Retina (tissue), 1 donor: ENCODE measurements at regions not wholly inside any gene's neighbourhood (a gene's known extent, or its start where the extent isn't known, plus 50 kb on each side); places are given as distances from the start of the nearest gene placed in this dataset.

Experiments
- DNase-seq: peaks from one replicate; pipeline ENCODE4 v3.0.0-alpha.2; 2016

GRCh38 chr18:76679945-76680344, 142.4 kb upstream of the ZNF236 start:
- no peak for DNase-seq

- DNase-seq, result peak; percentile 44
These were observed 143.1 kb upstream of the ZNF236 start for GRCh38 chr18:76679259-76679658.

- no peak for DNase-seq
These were observed 144.1 kb upstream of the ZNF236 start for GRCh38 chr18:76678248-76678647.

GRCh38 chr18:76674596-76674995, 147.8 kb upstream of the ZNF236 start:
- DNase-seq, result no peak

GRCh38 chr18:76673281-76674185, 148.8 kb upstream of the ZNF236 start:
- no peak for DNase-seq

GRCh38 chr18:76672627-76673026, 149.7 kb upstream of the ZNF236 start:
- DNase-seq, result no peak

GRCh38 chr18:76670564-76671288, 151.6 kb upstream of the ZNF236 start:
- DNase-seq, result no peak

GRCh38 chr18:76668546-76668945, 153.8 kb upstream of the ZNF236 start:
- DNase-seq, result no peak

- DNase-seq, result no peak
These were observed 154.2 kb upstream of the ZNF236 start for GRCh38 chr18:76668119-76668518.

- DNase-seq, result no peak
These were observed 154.8 kb upstream of the ZNF236 start for GRCh38 chr18:76667603-76668002.

- no peak for DNase-seq
These were observed 159.7 kb upstream of the ZNF236 start for GRCh38 chr18:76662626-76663025.

GRCh38 chr18:76660571-76661192, 161.7 kb upstream of the ZNF236 start:
- no peak for DNase-seq

GRCh38 chr18:76658627-76659026, 163.6 kb upstream of the ZNF516 start:
- DNase-seq, result peak; percentile 38

GRCh38 chr18:76657911-76658470, 162.9 kb upstream of the ZNF516 start:
- DNase-seq, result no peak

GRCh38 chr18:76656925-76657827, 162.1 kb upstream of the ZNF516 start:
- DNase-seq, result no peak

GRCh38 chr18:76654577-76654976, 159.5 kb upstream of the ZNF516 start:
- DNase-seq, result no peak

- DNase-seq, result no peak
These were observed 152.3 kb upstream of the ZNF516 start for GRCh38 chr18:76647322-76647721.

- DNase-seq, result no peak
These were observed 149.5 kb upstream of the ZNF516 start for GRCh38 chr18:76644580-76644979.

- no peak for DNase-seq
These were observed 149.0 kb upstream of the ZNF516 start for GRCh38 chr18:76643996-76644395.

- no peak for DNase-seq
These were observed 148.2 kb upstream of the ZNF516 start for GRCh38 chr18:76643199-76643598.

GRCh38 chr18:76640438-76640837, 145.4 kb upstream of the ZNF516 start:
- no peak for DNase-seq

- DNase-seq, result no peak
These were observed 139.5 kb upstream of the ZNF516 start for GRCh38 chr18:76634564-76634963.
